Erythroblast (primary cell): ENCODE measurements at regions not wholly inside any gene's neighbourhood (a gene's known extent, or its start where the extent isn't known, plus 50 kb on each side); places are given as distances from the start of the nearest gene placed in this dataset.

ENCODE experiments used
- GATA1 ChIP-seq: IDR thresholded peaks from 2 replicates; pipeline ENCODE4 v1.6.1; 2011; ENCODE audit warnings: low read depth, mild to moderate bottlenecking, control low read depth, low read length, moderate library complexity
- POLR2A ChIP-seq: IDR thresholded peaks from 2 replicates; pipeline ENCODE4 v1.6.1; 2011; ENCODE audit warnings: mild to moderate bottlenecking, low read length

DNA sequence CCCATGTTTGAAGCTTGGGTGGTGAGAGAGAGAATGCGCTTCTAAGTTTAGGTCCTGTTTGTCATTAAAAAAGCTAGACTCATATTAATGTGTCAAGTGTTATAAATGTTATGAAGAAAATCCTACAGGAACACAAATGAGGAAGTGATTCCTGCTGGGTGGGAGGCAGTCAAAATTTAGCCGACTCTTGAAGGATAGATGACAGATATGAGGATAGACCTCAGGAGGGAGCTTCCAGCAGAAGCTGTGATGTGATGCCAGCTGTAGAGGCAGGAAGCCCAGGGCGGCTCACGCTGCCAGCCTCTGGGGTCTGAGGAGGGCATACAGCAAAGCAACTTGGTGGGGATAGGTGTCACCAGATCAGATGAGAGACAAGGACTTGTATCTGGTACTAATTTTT lies 74.7 kb upstream of the ADAMTS16 start:
- TF ChIP-seq POLR2A, result no peak
- TF ChIP-seq GATA1, result no peak
